ENCODE measurements at regions not wholly inside any gene's neighbourhood (a gene's known extent, or its start where the extent isn't known, plus 50 kb on each side); places are given as distances from the start of the nearest gene placed in this dataset.
"Not testable (repeated sequence)": the region's sequence is repeated elsewhere in the genome, so short reads cannot be mapped to it uniquely, and the experiment has no call there.

GRCh38 chr16:60359866-60360265 lies 1625.8 kb upstream of the GOT2 start:
- TF ChIP-seq CTCF (IDR thresholded peaks at IDR 0.05); EP300 (IDR thresholded peaks at IDR 0.05); POLR2A (IDR thresholded peaks at IDR 0.05; ENCODE audit: low read depth); POLR2AphosphoS5 (IDR thresholded peaks at IDR 0.05): not testable (repeated sequence)
